HepG2 (cell line): ENCODE measurements at regions not wholly inside any gene's neighbourhood (a gene's known extent, or its start where the extent isn't known, plus 50 kb on each side); places are given as distances from the start of the nearest gene placed in this dataset.

Source experiments
- EP300 ChIP-seq, 3 experiments: sonication (generic) in 1 of 3; formaldehyde crosslinking in 1 of 3; IDR thresholded peaks; 2 replicates each; pipeline versions ENCODE4 v1.5.1 to v1.6.1; 2011 to 2020; ENCODE audit warnings: low read depth in 2 of 3, low read length in 2 of 3, borderline replicate concordance in 1 of 3, improper control_type of control experiment in 1 of 3, mild to moderate bottlenecking in 1 of 3, missing genetic modification reagents in 1 of 3, moderate library complexity in 1 of 3
- FOSL1 ChIP-seq: sonication (generic); formaldehyde crosslinking; IDR thresholded peaks from 2 replicates; pipeline ENCODE4 v1.9.0; 2021; ENCODE audit warnings: missing genetic modification reagents, borderline replicate concordance
- MAX ChIP-seq: IDR thresholded peaks from 2 replicates; pipeline ENCODE4 v1.6.1; 2012; ENCODE audit warnings: inconsistent platforms
- SMC3 ChIP-seq: IDR thresholded peaks from 2 replicates; pipeline ENCODE4 v1.6.1; 2011; ENCODE audit warnings: low read length, improper control_type of control experiment
- SP2 ChIP-seq: sonication (generic); formaldehyde crosslinking; IDR thresholded peaks from 2 replicates; pipeline ENCODE4 v1.5.1; 2020; ENCODE audit warnings: mild to moderate bottlenecking, missing genetic modification reagents
- SRSF1 ChIP-seq: fragments of 200-400 bp; formaldehyde crosslinking; optimal IDR thresholded peaks from 2 replicates; pipeline ENCODE3; 2017; ENCODE audit warnings: mild to moderate bottlenecking, low read depth, low read length, moderate library complexity
- ZBTB7A ChIP-seq: sonication (generic); formaldehyde crosslinking; IDR thresholded peaks from 2 replicates; pipeline ENCODE4 v1.8.0; 2022; ENCODE audit warnings: mild to moderate bottlenecking, missing genetic modification reagents

GRCh38 chr6:21777846-21778245 is 184.3 kb downstream of the SOX4 start:
- TF ChIP-seq SMC3: no peak
- TF ChIP-seq SP2: no peak
- TF ChIP-seq FOSL1 (CRISPR knock-in tag): no peak
- TF ChIP-seq SRSF1: no peak
- TF ChIP-seq EP300 (IDR thresholded peaks at IDR 0.05; ENCODE audit: low read depth in 2 of 2, low read length in 2 of 2): no peak
- TF ChIP-seq EP300 (CRISPR knock-in tag; IDR thresholded peaks at IDR 0.05; ENCODE audit: borderline replicate concordance): no peak
- no peak for TF ChIP-seq MAX
- TF ChIP-seq ZBTB7A (CRISPR knock-in tag): no peak
